Neural progenitor cell (in vitro differentiated cells): ENCODE measurements at regions not wholly inside any gene's neighbourhood (a gene's known extent, or its start where the extent isn't known, plus 50 kb on each side); places are given as distances from the start of the nearest gene placed in this dataset.

Experiments used
- EZH2 ChIP-seq: fragments of 200-600 bp; sonication (generic); IDR thresholded peaks from 2 replicates; pipeline ENCODE4 v1.6.1; 2017; ENCODE audit warnings: antibody characterized with exemption, mild to moderate bottlenecking, moderate library complexity
- EZH2phosphoT487 ChIP-seq: fragments of 200-600 bp; sonication (generic); IDR thresholded peaks from 2 replicates; pipeline ENCODE4 v1.6.1; 2017; ENCODE audit warnings: antibody characterized with exemption

- TF ChIP-seq EZH2 (no peak), EZH2phosphoT487 (no peak)
Observed at GRCh38 chr2:161075701-161076100, 84.5 kb upstream of the TANK start.
